SK-N-SH (cell line): ENCODE measurements at regions not wholly inside any gene's neighbourhood (a gene's known extent, or its start where the extent isn't known, plus 50 kb on each side); places are given as distances from the start of the nearest gene placed in this dataset.
"Not testable (repeated sequence)": the region's sequence is repeated elsewhere in the genome, so short reads cannot be mapped to it uniquely, and the experiment has no call there.

ENCODE experiments used
- EP300 ChIP-seq, 2 experiments: IDR thresholded peaks; 2 replicates each; pipeline versions ENCODE4 v1.4.0 to v1.6.1; 2012; ENCODE audit warnings: borderline replicate concordance in 1 of 2, low read depth in 1 of 2, low read length in 1 of 2
- RAD21 ChIP-seq: IDR thresholded peaks from 2 replicates; pipeline ENCODE4 v1.6.1; 2012; ENCODE audit warnings: mild to moderate bottlenecking, low read length
- RCOR1 ChIP-seq: fragments of 150-350 bp; IDR thresholded peaks from 2 replicates; pipeline ENCODE4 v1.6.1; 2017; ENCODE audit warnings: antibody characterized with exemption, low read length
- TF ChIP-seq, protein P1 (sequence below): fragments of 200-600 bp; sonication (generic); IDR thresholded peaks from 2 replicates; pipeline ENCODE4 v1.6.1; 2017; ENCODE audit warnings: antibody characterized with exemption, mild to moderate bottlenecking, moderate library complexity

DNA sequence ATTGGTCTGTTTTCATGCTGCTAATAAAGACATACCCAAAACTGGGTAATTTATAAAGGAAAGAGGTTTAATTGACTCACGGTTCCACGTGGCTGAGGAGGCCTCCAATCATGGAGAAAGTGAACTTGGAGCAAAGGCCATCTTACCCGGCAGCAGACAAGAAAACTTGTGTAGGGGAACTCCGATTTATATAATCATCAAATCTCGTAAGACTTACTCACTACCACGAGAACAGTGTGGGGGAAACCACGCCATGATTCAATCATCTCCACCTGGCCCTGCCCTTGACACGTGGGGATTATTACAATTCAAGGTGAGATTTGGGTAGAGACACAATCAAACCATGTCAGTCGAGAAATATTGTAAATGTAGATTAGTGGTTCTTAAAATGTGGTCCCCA, 76.2 kb upstream of the SRSF6 start:
- TF ChIP-seq, protein P1, sequence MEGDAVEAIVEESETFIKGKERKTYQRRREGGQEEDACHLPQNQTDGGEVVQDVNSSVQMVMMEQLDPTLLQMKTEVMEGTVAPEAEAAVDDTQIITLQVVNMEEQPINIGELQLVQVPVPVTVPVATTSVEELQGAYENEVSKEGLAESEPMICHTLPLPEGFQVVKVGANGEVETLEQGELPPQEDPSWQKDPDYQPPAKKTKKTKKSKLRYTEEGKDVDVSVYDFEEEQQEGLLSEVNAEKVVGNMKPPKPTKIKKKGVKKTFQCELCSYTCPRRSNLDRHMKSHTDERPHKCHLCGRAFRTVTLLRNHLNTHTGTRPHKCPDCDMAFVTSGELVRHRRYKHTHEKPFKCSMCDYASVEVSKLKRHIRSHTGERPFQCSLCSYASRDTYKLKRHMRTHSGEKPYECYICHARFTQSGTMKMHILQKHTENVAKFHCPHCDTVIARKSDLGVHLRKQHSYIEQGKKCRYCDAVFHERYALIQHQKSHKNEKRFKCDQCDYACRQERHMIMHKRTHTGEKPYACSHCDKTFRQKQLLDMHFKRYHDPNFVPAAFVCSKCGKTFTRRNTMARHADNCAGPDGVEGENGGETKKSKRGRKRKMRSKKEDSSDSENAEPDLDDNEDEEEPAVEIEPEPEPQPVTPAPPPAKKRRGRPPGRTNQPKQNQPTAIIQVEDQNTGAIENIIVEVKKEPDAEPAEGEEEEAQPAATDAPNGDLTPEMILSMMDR, result not testable (repeated sequence)
- TF ChIP-seq RAD21; RCOR1; EP300 (IDR thresholded peaks at IDR 0.05; ENCODE audit: borderline replicate concordance in 1 of 2, low read depth in 1 of 2, low read length in 1 of 2): not testable (repeated sequence)
